DMS 273 (cell line): ENCODE measurements at regions not wholly inside any gene's neighbourhood (a gene's known extent, or its start where the extent isn't known, plus 50 kb on each side); places are given as distances from the start of the nearest gene placed in this dataset.

Experiments
- DNase-seq: peaks from one replicate; lab custom pipeline; 2025; ENCODE audit not compliant: unreplicated experiment; lab: John Stamatoyannopoulos, UW

DNA sequence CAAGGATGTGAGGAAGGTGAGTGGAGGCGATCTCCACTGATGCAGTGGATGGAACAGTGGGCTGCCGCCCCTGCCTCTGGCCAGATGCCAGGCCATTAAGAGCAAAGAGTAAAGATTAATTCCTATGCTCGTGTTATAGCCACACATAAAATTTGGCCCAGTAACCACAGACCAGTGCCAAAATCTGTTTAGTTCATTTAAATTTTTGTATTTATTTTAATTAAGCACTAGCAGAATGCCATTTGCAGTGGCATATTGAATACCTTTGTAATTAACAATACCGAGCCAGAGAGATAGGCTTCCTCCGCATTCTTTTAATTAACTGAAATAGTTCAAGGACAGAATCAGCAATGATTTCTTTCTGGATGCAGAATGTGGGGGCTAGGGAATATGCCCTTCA lies 179.8 kb downstream of the MED10 start:
- DNase-seq, result no peak

- DNase-seq, result no peak
Observed at GRCh38 chr5:6197427-6197826, 180.9 kb downstream of the MED10 start.

- DNase-seq, result no peak
Observed at GRCh38 chr5:6195711-6196358, 182.5 kb downstream of the MED10 start.

DNA sequence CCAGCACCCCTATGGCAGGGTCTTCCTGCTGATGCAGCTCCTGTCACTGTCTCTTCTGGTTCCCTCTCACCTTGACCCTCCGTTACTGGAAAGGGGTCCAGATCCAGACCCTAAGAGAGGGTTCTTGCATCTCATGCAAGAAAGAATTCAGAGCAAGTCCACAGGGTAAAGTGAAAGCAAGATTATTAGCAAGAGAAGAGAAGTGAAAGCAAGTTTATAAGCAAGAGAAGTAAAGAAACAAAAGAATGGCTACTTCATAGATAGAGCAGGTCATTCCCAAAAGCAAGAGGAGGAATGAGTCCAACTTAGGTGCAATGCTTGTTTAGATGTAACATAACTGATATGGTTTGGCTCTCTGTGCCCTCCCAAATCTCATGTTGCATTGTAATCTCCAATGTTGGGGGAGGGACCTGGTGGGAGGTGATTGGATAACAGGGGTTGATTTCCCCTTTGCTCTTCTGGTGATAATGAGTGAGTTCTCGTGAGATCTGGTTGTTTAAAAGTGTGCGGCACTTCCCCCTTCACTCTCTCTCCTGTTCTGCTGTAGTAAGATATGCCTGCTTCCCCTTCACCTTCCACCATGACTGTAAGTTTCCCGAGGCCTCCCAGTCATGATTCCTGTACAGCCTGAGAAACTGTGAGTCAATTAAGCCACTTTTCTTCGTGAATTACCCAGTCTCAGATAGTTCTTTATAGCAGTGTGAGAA lies 183.3 kb downstream of the MED10 start:
- no peak for DNase-seq

GRCh38 chr5:6194261-6194875 lies 184.0 kb downstream of the MED10 start:
- DNase-seq, result no peak

DNA sequence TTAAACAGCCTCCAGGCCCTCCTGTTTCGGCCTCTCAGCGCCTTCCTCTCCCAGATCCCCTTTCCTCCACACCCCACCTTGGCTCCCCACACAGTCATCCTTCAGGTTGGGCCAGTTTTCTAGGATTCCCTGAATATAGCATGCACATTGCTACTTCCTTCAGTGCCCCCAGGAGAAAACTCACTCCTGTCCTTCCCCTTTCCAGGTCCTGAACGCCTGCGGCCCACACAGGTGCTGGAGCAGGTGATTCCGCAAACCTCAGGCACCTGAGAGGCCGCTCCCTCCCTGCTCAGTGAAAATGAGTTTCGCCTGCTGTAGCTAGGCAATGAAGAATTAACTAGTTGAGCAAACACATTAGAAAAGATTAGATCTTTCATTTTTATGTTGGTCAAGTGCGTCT lies 185.0 kb downstream of the MED10 start:
- DNase-seq, result no peak

DNA sequence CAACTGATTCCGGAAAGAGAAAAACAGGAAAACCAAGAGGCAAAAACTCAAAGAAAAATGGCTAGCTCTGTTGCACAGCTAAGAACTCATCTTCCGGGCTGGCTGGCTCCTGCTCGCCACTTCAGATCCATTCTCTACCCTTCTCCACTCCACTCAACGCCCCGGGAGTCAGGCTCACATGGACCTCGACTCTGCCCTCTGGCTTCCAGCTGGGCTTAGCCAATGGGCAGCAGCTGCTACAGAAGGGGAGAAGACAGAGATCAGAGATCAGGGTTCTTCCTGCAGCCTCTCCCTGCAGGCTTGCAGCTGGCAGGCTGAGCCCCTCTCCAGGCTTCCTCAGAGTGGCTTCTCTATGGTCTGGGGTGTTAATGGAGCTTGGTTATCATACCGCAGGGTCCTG lies 187.5 kb downstream of the MED10 start:
- DNase-seq, result no peak

- no peak for DNase-seq
Observed at GRCh38 chr5:6188976-6189375, 189.4 kb downstream of the MED10 start.

GRCh38 chr5:6188344-6188743 lies 190.0 kb downstream of the MED10 start:
- no peak for DNase-seq

DNA sequence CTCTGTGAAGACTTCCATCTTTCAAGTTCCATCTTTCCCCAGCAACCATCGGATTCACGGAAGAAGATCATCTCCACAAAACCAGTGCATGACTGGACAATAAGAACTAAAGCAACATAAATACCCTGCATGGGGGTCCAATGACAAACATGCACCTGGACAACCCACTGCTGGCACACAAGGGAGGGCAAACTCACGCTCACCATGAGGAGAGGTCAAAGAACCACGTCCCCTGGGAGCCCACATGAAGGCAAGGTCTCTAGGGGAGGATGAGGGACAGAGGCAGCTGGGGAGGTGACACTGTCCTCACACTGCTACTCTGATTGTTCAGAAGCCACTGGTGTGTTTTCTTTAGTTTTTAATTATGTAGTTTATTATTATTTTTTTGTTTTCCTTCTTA lies 190.8 kb downstream of the MED10 start:
- no peak for DNase-seq

DNA sequence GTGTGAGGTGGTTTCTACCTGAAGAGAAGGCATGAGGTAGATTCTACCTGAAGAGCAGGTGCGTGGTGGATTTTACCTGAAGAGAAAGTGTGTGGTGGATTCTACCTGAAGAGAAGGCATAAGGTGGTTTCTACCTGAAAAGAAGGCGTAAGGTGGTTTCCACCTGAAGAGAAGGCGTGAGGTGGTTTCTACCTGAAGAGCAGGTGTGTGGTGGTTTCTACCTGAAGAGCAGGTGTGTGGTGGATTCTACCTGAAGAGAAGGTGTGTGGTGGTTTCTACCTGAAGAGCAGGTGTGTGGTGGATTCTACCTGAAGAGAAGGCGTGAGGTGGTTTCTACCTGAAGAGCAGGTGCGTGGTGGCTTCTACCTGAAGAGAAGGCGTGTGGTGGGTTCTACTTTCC lies 192.8 kb downstream of the MED10 start:
- no peak for DNase-seq

DNA sequence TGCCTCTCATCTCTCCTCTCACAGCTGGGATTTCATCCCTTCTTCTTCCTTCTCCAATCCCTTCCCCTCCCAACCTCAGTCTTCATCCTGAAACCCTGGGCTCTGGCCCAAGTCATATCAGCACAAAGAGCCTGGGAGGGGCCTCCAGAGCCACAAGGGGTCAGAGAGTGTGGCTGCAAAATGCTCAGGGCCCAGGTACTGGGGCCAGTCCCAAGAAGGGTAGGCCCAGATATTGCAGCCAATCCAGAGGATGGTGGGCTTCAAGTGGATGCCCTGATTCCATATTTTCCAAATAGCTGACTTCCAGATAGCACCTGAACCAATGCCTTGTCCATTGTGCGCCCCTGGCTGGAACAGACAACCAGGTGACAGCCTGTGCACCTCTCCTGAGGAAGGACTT lies 193.9 kb downstream of the MED10 start:
- no peak for DNase-seq

GRCh38 chr5:6183391-6184390 lies 194.7 kb downstream of the MED10 start:
- DNase-seq, result no peak

DNA sequence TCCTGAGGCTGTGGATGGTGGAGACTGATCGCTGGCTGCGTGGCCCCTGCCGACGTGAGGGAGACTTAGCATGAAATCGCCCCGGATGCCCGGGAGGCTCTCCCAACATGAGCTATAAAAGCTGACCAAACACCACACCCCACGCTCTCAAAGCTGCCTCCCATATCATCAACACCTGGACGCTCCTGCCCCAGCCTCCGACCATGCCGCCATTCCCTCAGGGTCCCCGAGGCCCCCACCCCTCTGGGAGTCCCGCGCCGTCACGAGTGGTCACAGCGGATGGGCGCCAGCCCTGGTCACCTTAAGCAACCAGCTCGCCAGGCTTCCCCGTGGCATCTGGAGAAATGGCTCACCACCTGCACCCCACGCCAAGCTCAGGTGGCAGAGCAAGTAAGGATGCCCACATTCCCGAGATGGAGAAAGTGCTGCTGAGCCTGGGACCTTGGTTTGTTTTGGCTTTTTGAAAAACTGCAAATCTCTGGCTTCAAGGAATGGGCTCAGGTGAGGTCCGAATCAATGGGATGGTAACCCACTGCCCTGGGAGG lies 196.0 kb downstream of the MED10 start:
- DNase-seq, result no peak

GRCh38 chr5:6181871-6182270 lies 196.5 kb downstream of the MED10 start:
- no peak for DNase-seq

- DNase-seq, result no peak
Observed at GRCh38 chr5:6181147-6181729, 197.1 kb downstream of the MED10 start.

GRCh38 chr5:6180231-6180872 lies 198.0 kb downstream of the MED10 start:
- no peak for DNase-seq

- DNase-seq, result no peak
Observed at GRCh38 chr5:6178846-6179532, 199.4 kb downstream of the MED10 start.

GRCh38 chr5:6177926-6178325 lies 200.4 kb downstream of the MED10 start:
- DNase-seq, result no peak
